Umbilical cord (tissue), 1 donor: ENCODE measurements at regions not wholly inside any gene's neighbourhood (a gene's known extent, or its start where the extent isn't known, plus 50 kb on each side); places are given as distances from the start of the nearest gene placed in this dataset.
"Not testable (repeated sequence)": the region's sequence is repeated elsewhere in the genome, so short reads cannot be mapped to it uniquely, and the experiment has no call there.

Experiments used
- DNase-seq: peaks from one replicate; pipeline ENCODE4 v3.0.0-alpha.2; 2015; ENCODE audit warnings: low spot score

- DNase-seq: peak; percentile 4
Observed at GRCh38 chr13:22881721-22882608, 298.8 kb upstream of the SGCG start.

- no peak for DNase-seq
Observed at GRCh38 chr13:22883262-22883840, 297.4 kb upstream of the SGCG start.

- no peak for DNase-seq
Observed at GRCh38 chr13:22883956-22884355, 296.8 kb upstream of the SGCG start.

- DNase-seq: not testable (repeated sequence)
Observed at GRCh38 chr13:22886061-22886460, 294.7 kb upstream of the SGCG start.

- not testable (repeated sequence) for DNase-seq
Observed at GRCh38 chr13:22889376-22889775, 291.4 kb upstream of the SGCG start.

- DNase-seq: peak; percentile 18
Observed at GRCh38 chr13:22893204-22893603, 287.6 kb upstream of the SGCG start.

GRCh38 chr13:22893777-22894176 is 287.0 kb upstream of the SGCG start:
- no peak for DNase-seq

- no peak for DNase-seq
Observed at GRCh38 chr13:22897571-22898314, 283.0 kb upstream of the SGCG start.

GRCh38 chr13:22900416-22900951 is 280.3 kb upstream of the SGCG start:
- DNase-seq: not testable (repeated sequence)

- no peak for DNase-seq
Observed at GRCh38 chr13:22903301-22903700, 277.5 kb upstream of the SGCG start.

GRCh38 chr13:22903925-22904324 is 276.9 kb upstream of the SGCG start:
- no peak for DNase-seq

GRCh38 chr13:22915442-22916082 is 265.2 kb upstream of the SGCG start:
- peak; percentile 83 for DNase-seq

- DNase-seq: peak; percentile 38
Observed at GRCh38 chr13:22916276-22916675, 264.5 kb upstream of the SGCG start.

- peak; percentile 96 for DNase-seq
Observed at GRCh38 chr13:22925881-22926747, 254.7 kb upstream of the SGCG start.

- DNase-seq: peak; percentile 15
Observed at GRCh38 chr13:22926748-22927400, 253.9 kb upstream of the SGCG start.

GRCh38 chr13:22927845-22928244 is 252.9 kb upstream of the SGCG start:
- DNase-seq: not testable (repeated sequence)

- peak; percentile 29 for DNase-seq
Observed at GRCh38 chr13:22929381-22930126, 251.2 kb upstream of the SGCG start.

GRCh38 chr13:22931576-22931975 is 249.2 kb upstream of the SGCG start:
- no peak for DNase-seq
